Skeletal muscle satellite cell (primary cell): ENCODE measurements at regions not wholly inside any gene's neighbourhood (a gene's known extent, or its start where the extent isn't known, plus 50 kb on each side); places are given as distances from the start of the nearest gene placed in this dataset.

Source experiments
- H3K27me3 ChIP-seq: 2 replicates; pipeline ENCODE4 v1.7.0; 2013; ENCODE audit warnings: low read length; ENCODE audit not compliant: control insufficient read depth, insufficient read depth
- H3K36me3 ChIP-seq: 2 replicates; pipeline ENCODE4 v1.7.0; 2013; ENCODE audit warnings: mild to moderate bottlenecking, control low read depth, low read length; ENCODE audit not compliant: insufficient read depth
- H3K4me1 ChIP-seq: 2 replicates; pipeline ENCODE4 v1.7.0; 2013; ENCODE audit warnings: low read length; ENCODE audit not compliant: control insufficient read depth, insufficient read depth
- H3K4me2 ChIP-seq: 2 replicates; pipeline ENCODE4 v1.7.0; 2013; ENCODE audit warnings: mild to moderate bottlenecking, low read length
- H3K4me3 ChIP-seq: 2 replicates; pipeline ENCODE4 v1.7.0; 2013; ENCODE audit warnings: low read length
- H3K9ac ChIP-seq: 2 replicates; pipeline ENCODE4 v1.7.0; 2013; ENCODE audit warnings: mild to moderate bottlenecking, low read depth, low read length, moderate library complexity
- H3K9me3 ChIP-seq: replicated peaks from 2 replicates; pipeline ENCODE4 v1.7.0; 2013; ENCODE audit warnings: mild to moderate bottlenecking, control low read depth, low read length

- no peak overlapping the region for H3K4me3 ChIP-seq
These were observed 244.4 kb downstream of the FOXA2 start for GRCh38 chr20:22339946-22340345.

DNA sequence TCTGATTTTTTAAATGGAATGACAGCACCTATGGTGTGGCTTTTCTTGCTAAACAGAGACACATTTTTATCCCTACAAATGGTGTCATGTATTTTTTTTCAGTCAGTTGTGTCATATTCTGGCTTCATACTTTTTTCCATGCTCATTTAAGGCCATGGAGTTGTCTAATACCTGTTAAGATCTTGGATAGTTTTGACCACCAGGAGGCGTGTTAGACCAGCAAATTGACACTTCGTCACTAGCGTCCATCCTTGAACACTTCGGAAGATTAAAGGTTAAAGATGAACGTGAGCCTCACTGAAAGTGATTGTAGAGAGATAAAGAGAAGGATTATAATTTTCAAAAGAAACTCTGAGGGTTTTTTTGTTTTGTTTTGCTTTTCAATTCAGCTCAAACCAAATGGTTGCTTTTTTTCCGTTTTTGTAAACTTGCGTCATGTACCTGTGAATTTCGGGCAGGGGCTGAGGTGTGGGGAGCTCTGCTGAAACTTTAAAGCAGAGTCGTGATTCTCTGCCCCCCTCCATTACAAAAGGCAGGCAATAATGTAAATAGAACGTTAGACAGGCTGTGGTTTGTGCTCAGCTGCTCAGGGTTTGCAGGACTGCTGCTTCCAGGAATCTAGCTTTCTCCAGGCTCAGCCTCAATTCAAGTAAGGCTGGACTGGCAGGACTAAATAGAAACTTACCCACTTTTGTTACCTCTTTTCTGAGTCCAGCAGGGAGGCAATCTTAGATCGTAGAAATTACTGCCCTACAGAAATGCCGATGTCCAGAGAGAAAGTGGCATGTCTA, 245.1 kb downstream of the FOXA2 start:
- Histone ChIP-seq H3K4me1 (peaks cover 16% of the 10 kb centered on the region), H3K9ac (no peak overlapping the region), H3K4me3 (no peak overlapping the region), H3K4me2 (no peak overlapping the region), H3K36me3 (no peaks in the 10 kb centered on the region), H3K27me3 (peaks cover 4% of the 10 kb centered on the region), H3K9me3 (no peaks in the 10 kb centered on the region)

More at GRCh38 chr20:22339946-22340345, 244.4 kb downstream of the FOXA2 start:
- H3K9me3 ChIP-seq: no peaks in the 10 kb centered on the region
- H3K4me2 ChIP-seq: no peak overlapping the region
- H3K4me1 ChIP-seq: peaks cover 16% of the 10 kb centered on the region
- H3K36me3 ChIP-seq: no peaks in the 10 kb centered on the region
- H3K27me3 ChIP-seq: peaks cover 4% of the 10 kb centered on the region
- H3K9ac ChIP-seq: no peak overlapping the region

DNA sequence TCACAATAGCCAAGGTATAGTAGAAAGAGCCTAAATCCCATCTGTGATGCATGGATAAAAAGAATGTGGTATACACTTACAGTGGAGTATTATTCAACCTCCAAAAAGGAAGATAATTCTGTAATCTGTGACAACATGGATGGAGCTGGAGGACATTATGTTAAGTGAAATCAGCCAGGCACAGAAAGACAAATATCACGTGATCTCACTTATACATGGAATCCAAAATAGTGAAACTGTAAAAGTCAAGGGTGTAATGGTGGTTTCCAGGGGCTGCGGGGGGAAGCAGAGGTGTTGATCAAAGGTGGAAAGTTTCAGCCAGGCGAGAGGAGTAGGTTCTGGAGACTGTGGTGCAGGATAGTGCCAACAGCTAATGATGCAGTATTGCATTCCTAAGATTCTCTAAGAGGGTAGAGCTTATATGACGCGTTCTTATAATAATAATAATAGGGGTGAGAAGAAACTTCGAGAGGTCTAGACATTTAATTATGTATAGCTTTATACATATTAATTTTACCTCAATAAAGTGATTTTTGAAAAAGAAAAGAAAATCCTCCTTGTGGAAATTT, 246.1 kb downstream of the FOXA2 start:
- H3K9ac ChIP-seq: no peak overlapping the region
- no peak overlapping the region for H3K4me2 ChIP-seq
- peaks cover 12% of the 10 kb centered on the region for H3K27me3 ChIP-seq
- peaks cover 16% of the 10 kb centered on the region for H3K4me1 ChIP-seq
- no peaks in the 10 kb centered on the region for H3K36me3 ChIP-seq
- no peaks in the 10 kb centered on the region for H3K9me3 ChIP-seq
- no peak overlapping the region for H3K4me3 ChIP-seq

DNA sequence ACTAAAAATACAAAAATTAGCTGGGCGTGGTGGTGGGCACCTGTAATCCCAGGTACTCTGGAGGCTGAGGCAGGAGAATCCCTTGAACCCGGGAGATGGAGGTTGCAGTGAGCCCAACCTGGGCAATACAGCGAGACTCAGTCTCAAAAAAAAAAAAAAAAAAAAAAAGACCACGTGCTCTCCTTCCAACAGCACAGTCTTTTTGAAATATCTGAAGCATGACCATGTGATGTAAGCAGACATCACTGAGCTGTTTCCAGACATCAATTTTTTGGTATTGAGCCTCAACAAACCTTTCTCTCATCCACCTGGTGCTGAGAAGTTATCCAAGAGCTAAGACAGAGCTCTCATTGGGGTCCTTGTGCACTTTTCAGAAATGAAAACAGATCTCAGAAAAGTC, 249.2 kb downstream of the FOXA2 start:
- Histone ChIP-seq H3K9ac (no peak overlapping the region), H3K9me3 (no peaks in the 10 kb centered on the region), H3K4me2 (no peak overlapping the region), H3K36me3 (no peaks in the 10 kb centered on the region), H3K27me3 (peaks cover 29% of the 10 kb centered on the region), H3K4me1 (no peaks in the 10 kb centered on the region), H3K4me3 (no peak overlapping the region)

- H3K4me1 ChIP-seq: no peaks in the 10 kb centered on the region
- no peaks in the 10 kb centered on the region for H3K36me3 ChIP-seq
- no peak overlapping the region for H3K4me3 ChIP-seq
- no peak overlapping the region for H3K4me2 ChIP-seq
- H3K27me3 ChIP-seq: peaks cover 34% of the 10 kb centered on the region
- H3K9ac ChIP-seq: no peak overlapping the region
- H3K9me3 ChIP-seq: no peaks in the 10 kb centered on the region
These were observed 250.4 kb downstream of the FOXA2 start for GRCh38 chr20:22333885-22334545.

DNA sequence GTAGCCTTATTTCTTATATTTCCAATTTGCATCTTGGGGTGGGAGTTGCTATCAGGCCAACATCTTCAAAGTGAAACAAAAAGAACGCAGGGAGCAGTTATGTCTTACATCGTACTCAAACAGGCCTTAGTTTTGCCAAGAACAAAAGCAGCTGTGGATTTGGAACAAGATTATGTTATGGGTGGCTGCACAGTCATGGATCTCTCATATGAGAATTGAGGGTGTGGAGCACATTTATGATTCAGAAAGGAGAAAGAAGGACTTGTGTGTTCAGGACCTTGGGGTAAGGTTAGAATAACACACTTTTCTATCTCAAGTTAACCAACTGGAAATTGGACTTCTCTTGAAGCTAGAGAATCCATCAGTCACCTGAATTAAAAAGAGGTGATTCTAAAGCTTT, 259.9 kb downstream of the FOXA2 start:
- Histone ChIP-seq H3K36me3 (no peaks in the 10 kb centered on the region), H3K27me3 (peaks cover 26% of the 10 kb centered on the region), H3K4me3 (no peak overlapping the region), H3K4me2 (no peak overlapping the region), H3K9me3 (no peaks in the 10 kb centered on the region), H3K4me1 (no peaks in the 10 kb centered on the region), H3K9ac (no peak overlapping the region)

- H3K9ac ChIP-seq: no peak overlapping the region
- no peaks in the 10 kb centered on the region for H3K9me3 ChIP-seq
- H3K27me3 ChIP-seq: peaks cover 22% of the 10 kb centered on the region
- no peaks in the 10 kb centered on the region for H3K4me1 ChIP-seq
- H3K4me2 ChIP-seq: no peak overlapping the region
- H3K36me3 ChIP-seq: no peaks in the 10 kb centered on the region
- no peak overlapping the region for H3K4me3 ChIP-seq
These were observed 261.9 kb downstream of the FOXA2 start for GRCh38 chr20:22322513-22322912.

- Histone ChIP-seq H3K36me3 (no peaks in the 10 kb centered on the region), H3K9me3 (no peaks in the 10 kb centered on the region), H3K27me3 (peaks cover 22% of the 10 kb centered on the region), H3K4me3 (no peak overlapping the region), H3K4me2 (no peak overlapping the region), H3K9ac (no peak overlapping the region), H3K4me1 (no peaks in the 10 kb centered on the region)
These were observed 263.2 kb downstream of the FOXA2 start for GRCh38 chr20:22321191-22321590.

DNA sequence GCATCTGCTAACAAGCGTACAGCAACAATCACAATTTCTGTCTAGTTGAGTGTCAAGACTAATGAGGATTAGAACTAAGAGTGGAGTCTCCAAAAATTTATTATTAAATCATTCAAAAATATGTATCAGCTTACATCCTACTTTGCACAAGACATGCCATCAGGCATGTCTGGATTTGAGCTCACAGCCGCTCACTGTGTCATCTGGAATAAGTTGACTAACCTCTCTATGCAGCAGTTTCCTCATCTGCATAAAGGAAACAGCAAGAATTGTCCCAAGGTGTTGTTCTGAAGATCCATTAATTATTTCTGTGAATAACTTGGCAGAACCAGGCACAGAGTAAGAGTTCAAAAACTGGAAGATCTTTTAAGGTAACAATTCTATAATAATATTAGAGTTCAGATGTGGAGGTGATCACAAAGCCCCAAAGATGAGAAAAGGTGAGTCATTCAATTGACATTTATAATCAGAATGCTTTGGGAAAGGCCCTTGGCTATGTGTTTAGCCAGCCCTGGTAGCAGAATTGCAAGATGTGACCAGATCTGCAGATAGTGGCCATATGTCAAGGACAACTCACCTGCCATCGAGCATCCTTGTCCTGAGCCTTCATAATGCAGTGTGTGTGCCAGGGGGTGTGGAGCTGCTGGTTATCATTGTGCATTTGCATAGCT, 264.0 kb downstream of the FOXA2 start:
- no peak overlapping the region for H3K4me2 ChIP-seq
- H3K36me3 ChIP-seq: no peaks in the 10 kb centered on the region
- peaks cover 16% of the 10 kb centered on the region for H3K27me3 ChIP-seq
- no peaks in the 10 kb centered on the region for H3K9me3 ChIP-seq
- no peaks in the 10 kb centered on the region for H3K4me1 ChIP-seq
- no peak overlapping the region for H3K4me3 ChIP-seq
- no peak overlapping the region for H3K9ac ChIP-seq

- H3K4me2 ChIP-seq: no peak overlapping the region
- no peaks in the 10 kb centered on the region for H3K9me3 ChIP-seq
- H3K4me1 ChIP-seq: no peaks in the 10 kb centered on the region
- H3K36me3 ChIP-seq: no peaks in the 10 kb centered on the region
- H3K27me3 ChIP-seq: peaks cover 21% of the 10 kb centered on the region
- H3K9ac ChIP-seq: no peak overlapping the region
- no peak overlapping the region for H3K4me3 ChIP-seq
These were observed 268.6 kb downstream of the FOXA2 start for GRCh38 chr20:22315771-22316170.

GRCh38 chr20:22315073-22315472, 269.3 kb downstream of the FOXA2 start:
- Histone ChIP-seq H3K4me1 (no peaks in the 10 kb centered on the region), H3K4me3 (no peak overlapping the region), H3K36me3 (no peaks in the 10 kb centered on the region), H3K27me3 (peaks cover 16% of the 10 kb centered on the region), H3K4me2 (no peak overlapping the region), H3K9me3 (no peaks in the 10 kb centered on the region), H3K9ac (no peak overlapping the region)
